ENCODE measurements at regions not wholly inside any gene's neighbourhood (a gene's known extent, or its start where the extent isn't known, plus 50 kb on each side); places are given as distances from the start of the nearest gene placed in this dataset.

DNA sequence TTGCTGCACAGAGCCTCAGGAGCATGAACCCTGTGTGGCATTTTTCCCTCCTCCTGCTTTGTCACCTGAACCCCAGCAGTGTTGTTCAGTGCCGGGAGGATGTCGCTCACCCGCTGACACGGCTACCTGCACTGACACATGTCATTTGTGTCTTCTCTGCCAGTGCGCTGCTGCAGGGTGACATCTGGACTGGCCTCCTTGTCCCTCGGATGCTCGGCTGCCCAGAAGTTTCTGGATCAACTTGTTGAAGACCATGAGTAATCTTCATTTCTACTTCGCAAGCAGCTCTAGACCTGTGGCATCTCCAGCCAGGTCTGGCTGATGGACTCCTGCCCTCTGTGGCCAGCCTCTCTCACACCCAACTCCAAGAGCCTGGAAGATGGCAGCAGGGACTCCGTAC lies 311.1 kb upstream of the C2CD4B start:
- H3K27me3 ChIP-seq (ENCODE audit: control insufficient read depth, insufficient read depth, low read length): no peaks in the 10 kb centered on the region
- H3K9me3 ChIP-seq (ENCODE audit: control insufficient read depth, insufficient read depth, low read length): no peaks in the 10 kb centered on the region
- H3K4me1 ChIP-seq (ENCODE audit: control insufficient read depth, insufficient read depth, low read length): peaks cover 3% of the 10 kb centered on the region
- H3K27ac ChIP-seq (ENCODE audit: low read depth, low read length): no peak overlapping the region
- 94% methylated on average over 9 of the region's 9 CpGs for WGBS (ENCODE audit: insufficient coverage)
- DNase-seq (ENCODE audit: low read depth in 4 of 6, low spot score in 6 of 6): no peak
- no peak overlapping the region for H3K4me3 ChIP-seq (ENCODE audit: low read depth, low read length)
- H3K36me3 ChIP-seq (ENCODE audit: control insufficient read depth, insufficient read depth, low read length): no peaks in the 10 kb centered on the region

DNA sequence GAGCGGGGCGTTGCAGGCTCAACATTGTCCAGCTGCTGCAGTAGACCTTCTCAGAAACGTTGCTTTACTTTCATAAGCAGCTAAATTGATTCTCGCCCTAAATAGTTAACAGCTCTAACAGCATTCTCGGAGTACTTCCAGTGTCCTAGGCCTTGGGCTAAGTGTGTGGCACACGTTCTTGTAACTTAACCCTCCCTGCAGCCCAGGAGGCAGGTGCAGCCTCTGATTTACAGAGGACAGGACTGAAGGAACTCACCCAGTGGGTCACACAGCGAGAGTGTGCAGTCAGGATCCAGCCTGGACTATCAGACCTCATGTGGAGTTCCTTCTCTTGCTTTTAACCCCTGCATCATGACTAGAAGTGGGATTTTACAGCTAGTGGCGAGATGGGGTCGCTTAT lies 312.8 kb upstream of the C2CD4B start:
- Histone ChIP-seq H3K27ac (ENCODE audit: low read depth, low read length) (no peak overlapping the region), H3K9me3 (ENCODE audit: control insufficient read depth, insufficient read depth, low read length) (no peaks in the 10 kb centered on the region), H3K36me3 (ENCODE audit: control insufficient read depth, insufficient read depth, low read length) (no peaks in the 10 kb centered on the region), H3K4me3 (ENCODE audit: low read depth, low read length) (no peak overlapping the region), H3K27me3 (ENCODE audit: control insufficient read depth, insufficient read depth, low read length) (no peaks in the 10 kb centered on the region), H3K4me1 (ENCODE audit: control insufficient read depth, insufficient read depth, low read length) (peaks cover 3% of the 10 kb centered on the region)
- 38% methylated on average over 5 of the region's 9 CpGs for WGBS (ENCODE audit: insufficient coverage)
- no peak for DNase-seq (ENCODE audit: low read depth in 4 of 6, low spot score in 6 of 6)

DNA sequence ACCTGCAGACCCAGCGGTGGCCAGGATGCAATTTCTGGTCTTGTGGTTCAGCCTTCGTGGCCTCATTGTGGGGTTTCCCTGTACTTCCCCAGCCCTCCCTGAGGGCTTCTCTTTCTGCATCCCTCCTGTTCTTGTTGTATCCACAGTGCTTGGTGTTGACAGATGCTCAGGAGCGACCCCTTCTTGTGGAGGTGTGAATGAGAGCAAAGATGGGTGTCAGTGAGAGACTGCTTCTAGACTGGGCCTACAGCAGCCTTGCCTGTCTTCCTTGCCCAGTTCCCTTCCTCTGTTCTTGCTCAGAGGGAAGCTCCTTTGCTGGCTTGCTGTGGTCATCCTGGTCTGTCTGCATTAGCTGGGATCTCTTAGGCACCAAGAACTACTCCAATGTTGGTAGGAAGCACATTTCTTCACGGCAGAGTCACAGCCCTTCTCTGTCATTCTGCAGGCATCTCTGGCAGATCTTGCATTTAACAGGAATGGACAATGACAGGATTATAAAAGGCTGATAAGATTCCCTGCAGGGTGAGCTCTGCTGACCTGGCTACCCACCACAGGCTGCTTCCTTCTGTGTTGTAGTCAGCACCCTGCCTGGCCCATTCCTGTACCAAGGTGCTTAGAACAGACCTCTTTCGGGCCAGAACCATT lies 317.8 kb upstream of the C2CD4B start:
- WGBS (ENCODE audit: insufficient coverage): 51% methylated on average over 3 of the region's 5 CpGs

DNA sequence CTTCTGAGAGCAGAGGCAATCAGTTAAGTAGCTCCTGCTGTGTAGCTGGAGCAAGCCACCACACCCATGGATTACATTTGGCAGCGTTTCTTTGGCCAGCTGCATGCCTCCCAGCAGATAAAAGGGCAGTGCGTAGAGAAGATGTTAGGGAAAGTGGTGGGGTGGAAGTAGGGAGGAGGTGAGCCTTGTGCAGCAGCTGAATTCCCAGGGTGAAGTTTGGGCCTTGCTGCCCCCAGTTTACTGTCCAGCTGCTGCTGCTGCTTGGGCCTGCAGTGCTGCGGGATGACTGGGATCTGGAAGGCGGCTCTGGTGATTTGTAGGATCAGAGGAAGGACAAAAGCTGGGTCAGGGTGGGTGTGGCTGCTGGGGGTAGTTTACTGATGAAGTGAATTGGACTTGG lies 318.7 kb upstream of the C2CD4B start:
- H3K36me3 ChIP-seq (ENCODE audit: control insufficient read depth, insufficient read depth, low read length): no peaks in the 10 kb centered on the region
- H3K4me3 ChIP-seq (ENCODE audit: low read depth, low read length): no peak overlapping the region
- no peaks in the 10 kb centered on the region for H3K27me3 ChIP-seq (ENCODE audit: control insufficient read depth, insufficient read depth, low read length)
- WGBS (ENCODE audit: insufficient coverage): 52% methylated on average over 4 of the region's 4 CpGs
- DNase-seq (ENCODE audit: low read depth in 4 of 6, low spot score in 6 of 6): peak in 1 of 6 donors; percentile 47
- peaks cover 6% of the 10 kb centered on the region for H3K4me1 ChIP-seq (ENCODE audit: control insufficient read depth, insufficient read depth, low read length)
- no peak overlapping the region for H3K27ac ChIP-seq (ENCODE audit: low read depth, low read length)
- H3K9me3 ChIP-seq (ENCODE audit: control insufficient read depth, insufficient read depth, low read length): no peaks in the 10 kb centered on the region

More for the DNA sequence above, 317.8 kb upstream of the C2CD4B start:
- peaks cover 6% of the 10 kb centered on the region for H3K4me1 ChIP-seq (ENCODE audit: control insufficient read depth, insufficient read depth, low read length)
- H3K4me3 ChIP-seq (ENCODE audit: low read depth, low read length): no peak overlapping the region
- no peak overlapping the region for H3K27ac ChIP-seq (ENCODE audit: low read depth, low read length)
- DNase-seq (ENCODE audit: low read depth in 4 of 6, low spot score in 6 of 6): no peak
- H3K9me3 ChIP-seq (ENCODE audit: control insufficient read depth, insufficient read depth, low read length): no peaks in the 10 kb centered on the region
- H3K27me3 ChIP-seq (ENCODE audit: control insufficient read depth, insufficient read depth, low read length): no peaks in the 10 kb centered on the region
- H3K36me3 ChIP-seq (ENCODE audit: control insufficient read depth, insufficient read depth, low read length): no peaks in the 10 kb centered on the region

DNA sequence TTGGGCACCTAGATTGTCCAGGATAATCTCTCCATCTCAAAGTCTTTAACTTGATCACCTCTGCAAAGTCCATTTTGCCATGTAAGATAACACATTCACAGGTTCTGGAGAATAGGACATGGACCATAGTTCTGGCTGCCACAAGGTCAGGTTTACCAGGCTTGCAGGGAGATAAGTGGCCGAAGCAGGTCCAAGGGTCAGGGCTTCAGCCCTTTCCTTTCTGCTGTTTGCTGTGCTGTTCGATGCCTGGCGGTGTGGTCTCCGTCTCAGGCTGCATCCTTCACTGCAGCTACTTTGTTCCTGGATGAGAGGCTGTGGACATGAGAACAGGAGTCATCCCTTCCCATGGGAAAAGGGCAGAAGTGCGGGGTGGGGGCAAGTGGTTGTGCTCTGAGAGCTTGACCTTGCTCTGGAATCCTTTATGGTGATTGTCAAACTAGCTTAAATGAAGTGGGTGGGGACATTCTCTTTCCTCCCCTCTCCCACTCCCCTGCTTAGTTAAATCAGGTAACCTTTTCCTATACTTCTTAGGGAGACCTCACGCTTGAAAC lies 320.2 kb upstream of the C2CD4B start:
- no peak for DNase-seq (ENCODE audit: low read depth in 4 of 6, low spot score in 6 of 6)
- WGBS (ENCODE audit: insufficient coverage): 84% methylated on average over 5 of the region's 6 CpGs

DNA sequence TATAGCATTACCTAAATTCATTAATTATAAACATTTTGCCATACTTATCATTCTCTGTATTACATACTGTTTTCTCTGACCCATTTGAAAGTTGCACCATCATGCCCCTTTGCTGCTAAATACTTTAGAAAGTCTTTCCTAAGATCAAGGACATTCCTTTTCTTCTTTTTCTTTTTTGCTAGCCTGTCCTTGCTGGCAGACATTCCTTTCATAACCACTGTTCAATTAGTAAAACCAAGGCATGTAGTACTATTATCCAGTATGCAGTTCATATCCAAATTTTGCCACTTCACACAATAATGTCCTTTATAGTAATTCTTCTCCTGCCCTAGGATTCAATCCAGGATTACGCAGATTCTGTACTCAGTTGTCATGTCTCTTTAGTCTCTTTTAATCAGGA lies 321.0 kb upstream of the C2CD4B start:
- DNase-seq (ENCODE audit: low read depth in 4 of 6, low spot score in 6 of 6): no peak
- 33% methylated on average over 1 of the region's 1 CpG for WGBS (ENCODE audit: insufficient coverage)
- Histone ChIP-seq H3K4me3 (ENCODE audit: low read depth, low read length) (no peak overlapping the region), H3K27ac (ENCODE audit: low read depth, low read length) (no peak overlapping the region), H3K27me3 (ENCODE audit: control insufficient read depth, insufficient read depth, low read length) (no peaks in the 10 kb centered on the region), H3K9me3 (ENCODE audit: control insufficient read depth, insufficient read depth, low read length) (no peaks in the 10 kb centered on the region), H3K4me1 (ENCODE audit: control insufficient read depth, insufficient read depth, low read length) (peaks cover 6% of the 10 kb centered on the region), H3K36me3 (ENCODE audit: control insufficient read depth, insufficient read depth, low read length) (no peaks in the 10 kb centered on the region)

More for the DNA sequence above, 320.2 kb upstream of the C2CD4B start:
- H3K9me3 ChIP-seq (ENCODE audit: control insufficient read depth, insufficient read depth, low read length): no peaks in the 10 kb centered on the region
- peaks cover 6% of the 10 kb centered on the region for H3K4me1 ChIP-seq (ENCODE audit: control insufficient read depth, insufficient read depth, low read length)
- no peak overlapping the region for H3K27ac ChIP-seq (ENCODE audit: low read depth, low read length)
- no peaks in the 10 kb centered on the region for H3K36me3 ChIP-seq (ENCODE audit: control insufficient read depth, insufficient read depth, low read length)
- H3K27me3 ChIP-seq (ENCODE audit: control insufficient read depth, insufficient read depth, low read length): no peaks in the 10 kb centered on the region
- H3K4me3 ChIP-seq (ENCODE audit: low read depth, low read length): no peak overlapping the region

DNA sequence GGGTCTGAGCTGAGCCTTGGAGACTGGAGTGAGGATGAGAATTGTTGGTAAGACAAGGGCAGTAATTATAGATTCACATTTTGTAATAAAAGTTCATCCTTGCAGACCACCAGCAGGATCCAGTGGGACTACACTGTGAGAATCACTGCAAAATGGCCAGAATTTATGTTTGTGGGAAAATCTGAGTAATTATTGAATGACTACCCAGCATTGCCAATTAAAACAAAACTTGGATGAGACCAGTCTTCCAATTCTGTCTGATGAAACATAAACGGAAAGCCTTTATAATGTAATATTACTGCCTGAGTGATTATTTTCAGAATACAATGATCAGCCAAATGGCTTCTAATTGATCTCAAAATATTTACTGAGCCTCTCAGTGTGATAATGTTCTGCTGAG lies 323.3 kb upstream of the C2CD4B start:
- Histone ChIP-seq H3K4me1 (ENCODE audit: control insufficient read depth, insufficient read depth, low read length) (peaks cover 6% of the 10 kb centered on the region), H3K4me3 (ENCODE audit: low read depth, low read length) (no peak overlapping the region), H3K36me3 (ENCODE audit: control insufficient read depth, insufficient read depth, low read length) (no peaks in the 10 kb centered on the region), H3K27ac (ENCODE audit: low read depth, low read length) (no peak overlapping the region), H3K27me3 (ENCODE audit: control insufficient read depth, insufficient read depth, low read length) (no peaks in the 10 kb centered on the region), H3K9me3 (ENCODE audit: control insufficient read depth, insufficient read depth, low read length) (no peaks in the 10 kb centered on the region)
- WGBS (ENCODE audit: insufficient coverage): no CpG with 5 or more reads among the region's 1 CpG
- DNase-seq (ENCODE audit: low read depth in 4 of 6, low spot score in 6 of 6): no peak

DNA sequence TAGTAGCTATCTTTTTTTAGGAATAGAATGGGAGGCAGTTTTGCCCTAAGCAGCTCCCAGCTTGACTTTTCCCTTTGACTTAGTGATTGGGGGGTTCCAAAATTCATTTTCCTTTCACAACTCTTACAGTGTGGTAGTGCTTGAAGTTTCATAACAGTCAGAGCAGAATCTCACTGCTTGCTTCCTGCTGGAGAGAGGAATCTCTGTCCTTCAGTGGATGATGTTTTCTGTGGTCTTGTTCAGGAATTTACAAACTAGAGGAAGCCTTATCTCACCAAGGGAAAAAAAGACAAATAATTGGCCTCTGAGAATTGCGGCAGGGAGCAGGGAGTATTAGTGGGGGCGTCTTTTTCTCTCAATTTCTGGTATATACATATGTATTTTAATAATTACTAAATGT lies 326.6 kb upstream of the C2CD4B start:
- Histone ChIP-seq H3K27me3 (ENCODE audit: control insufficient read depth, insufficient read depth, low read length) (no peaks in the 10 kb centered on the region), H3K36me3 (ENCODE audit: control insufficient read depth, insufficient read depth, low read length) (no peaks in the 10 kb centered on the region), H3K4me1 (ENCODE audit: control insufficient read depth, insufficient read depth, low read length) (peaks cover 6% of the 10 kb centered on the region), H3K4me3 (ENCODE audit: low read depth, low read length) (no peak overlapping the region), H3K9me3 (ENCODE audit: control insufficient read depth, insufficient read depth, low read length) (no peaks in the 10 kb centered on the region), H3K27ac (ENCODE audit: low read depth, low read length) (no peak overlapping the region)
- DNase-seq (ENCODE audit: low read depth in 4 of 6, low spot score in 6 of 6): no peak
- no CpG with 5 or more reads among the region's 2 CpGs for WGBS (ENCODE audit: insufficient coverage)

DNA sequence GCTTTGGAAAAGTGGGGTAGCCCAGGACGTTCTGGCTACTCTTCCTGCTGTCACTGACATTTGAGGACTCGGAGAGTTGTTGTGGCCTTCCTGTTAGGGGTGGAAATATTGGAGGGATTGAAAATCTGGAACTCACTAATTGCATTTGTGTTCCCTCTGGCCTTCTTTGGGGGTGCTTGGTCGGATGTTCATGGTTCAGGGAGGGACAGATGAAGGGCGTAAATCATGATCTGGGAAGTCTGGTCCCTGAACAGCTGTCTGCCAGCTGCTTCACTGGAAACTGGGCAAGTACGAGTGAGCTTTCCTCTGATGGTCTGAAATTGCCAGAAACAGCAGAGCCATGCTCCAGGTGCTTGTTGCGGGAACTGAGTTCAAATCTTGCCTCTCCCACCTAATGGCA lies 327.8 kb upstream of the C2CD4B start:
- Histone ChIP-seq H3K4me3 (ENCODE audit: low read depth, low read length) (no peak overlapping the region), H3K36me3 (ENCODE audit: control insufficient read depth, insufficient read depth, low read length) (no peaks in the 10 kb centered on the region), H3K4me1 (ENCODE audit: control insufficient read depth, insufficient read depth, low read length) (peaks cover 6% of the 10 kb centered on the region), H3K27ac (ENCODE audit: low read depth, low read length) (no peak overlapping the region), H3K9me3 (ENCODE audit: control insufficient read depth, insufficient read depth, low read length) (no peaks in the 10 kb centered on the region), H3K27me3 (ENCODE audit: control insufficient read depth, insufficient read depth, low read length) (no peaks in the 10 kb centered on the region)
- WGBS (ENCODE audit: insufficient coverage): 62% methylated on average over 6 of the region's 6 CpGs
- DNase-seq (ENCODE audit: low read depth in 4 of 6, low spot score in 6 of 6): peak in 1 of 6 donors; percentile 54

DNA sequence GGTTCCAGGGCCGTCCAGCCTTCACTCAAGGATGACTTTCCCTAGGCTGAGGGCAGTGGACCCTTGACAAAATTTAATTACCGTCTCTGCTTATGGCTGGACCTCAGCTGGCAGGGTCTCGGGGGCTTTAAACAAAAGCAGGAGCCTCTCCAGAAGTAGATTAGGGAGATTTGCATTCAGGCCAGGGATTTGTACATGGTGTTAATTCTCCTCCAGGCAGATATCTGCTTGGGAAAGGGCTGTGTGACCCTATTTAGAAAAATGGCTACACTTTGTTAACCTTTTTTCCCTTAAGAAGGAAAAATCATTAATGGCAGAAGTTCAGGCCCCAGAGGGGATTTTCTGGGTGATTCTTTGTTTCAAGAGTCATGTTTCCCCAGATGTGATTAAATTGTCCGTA lies 329.1 kb upstream of the C2CD4B start:
- H3K4me1 ChIP-seq (ENCODE audit: control insufficient read depth, insufficient read depth, low read length): peaks cover 6% of the 10 kb centered on the region
- no peaks in the 10 kb centered on the region for H3K9me3 ChIP-seq (ENCODE audit: control insufficient read depth, insufficient read depth, low read length)
- no peaks in the 10 kb centered on the region for H3K27me3 ChIP-seq (ENCODE audit: control insufficient read depth, insufficient read depth, low read length)
- no peak overlapping the region for H3K27ac ChIP-seq (ENCODE audit: low read depth, low read length)
- 54% methylated on average over 2 of the region's 4 CpGs for WGBS (ENCODE audit: insufficient coverage)
- no peak overlapping the region for H3K4me3 ChIP-seq (ENCODE audit: low read depth, low read length)
- DNase-seq (ENCODE audit: low read depth in 4 of 6, low spot score in 6 of 6): no peak
- no peaks in the 10 kb centered on the region for H3K36me3 ChIP-seq (ENCODE audit: control insufficient read depth, insufficient read depth, low read length)
